Stimulated activated naive B cell treated with anti-CD40 and anti-IgM and Interleukin-4, amounts not matched to agents 10 μg/mL and 1 μg/mL and 100 μg/mL, for 72 hours (primary cell): ENCODE measurements at regions not wholly inside any gene's neighbourhood (a gene's known extent, or its start where the extent isn't known, plus 50 kb on each side); places are given as distances from the start of the nearest gene placed in this dataset.

Experiments
- ATAC-seq, 2 donors: fragments of 150-1000 bp; cut with Tn5 transposase; replicated peaks; 2 replicates each; pipeline ENCODE4 v1.10.0; 2021; ENCODE audit warnings: moderate library complexity in 1 of 2
- DNase-seq: peaks from one replicate; pipeline ENCODE4 v3.0.0; 2021
- H3K27ac Mint-ChIP-seq: one replicate; pipeline ENCODE4 v1.8.0; 2022; ENCODE audit warnings: mild to moderate bottlenecking, mixed read lengths
- H3K27me3 Mint-ChIP-seq, 2 donors: one replicate each; pipeline ENCODE4 v1.8.0; 2022; ENCODE audit warnings: mixed read lengths in 2 of 2
- H3K36me3 Mint-ChIP-seq, 2 donors: one replicate each; pipeline ENCODE4 v1.8.0; 2022; ENCODE audit warnings: mixed read lengths in 2 of 2, mild to moderate bottlenecking in 1 of 2
- H3K4me1 Mint-ChIP-seq, 2 donors: one replicate each; pipeline ENCODE4 v1.8.0; 2022; ENCODE audit warnings: mixed read lengths in 2 of 2, mild to moderate bottlenecking in 1 of 2
- H3K4me3 Mint-ChIP-seq, 2 donors: one replicate each; pipeline ENCODE4 v1.8.0; 2022; ENCODE audit warnings: mild to moderate bottlenecking in 2 of 2, mixed read lengths in 2 of 2, moderate library complexity in 1 of 2
- H3K9me3 Mint-ChIP-seq, 2 donors: one replicate each; pipeline ENCODE4 v1.8.0; 2022; ENCODE audit warnings: mixed read lengths in 2 of 2, mild to moderate bottlenecking in 1 of 2

DNA sequence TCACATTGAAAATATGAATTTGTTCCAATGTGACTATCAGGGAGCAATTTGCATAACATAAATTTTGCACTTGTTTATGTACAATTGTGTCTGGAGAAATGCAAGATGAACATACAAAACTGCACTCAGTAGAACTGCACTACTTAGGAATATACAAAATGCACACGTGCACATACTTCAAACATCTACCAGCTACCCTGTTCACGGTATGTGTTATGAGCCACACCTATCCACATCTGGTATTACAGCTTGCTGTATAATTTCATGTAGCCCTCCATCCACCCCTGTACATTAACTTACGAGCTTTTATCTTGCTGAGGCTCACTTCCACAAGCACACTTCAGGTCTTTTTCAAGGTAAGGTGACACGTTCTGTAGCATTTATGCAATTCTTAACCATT, 373.5 kb upstream of the ZEB2 start:
- DNase-seq: no peak
- Mint-ChIP-seq H3K4me3 (no peak overlapping the region), H3K9me3 (no peaks in the 10 kb centered on the region), H3K27ac (no peak overlapping the region), H3K27me3 (no peaks in the 10 kb centered on the region), H3K36me3 (no peaks in the 10 kb centered on the region), H3K4me1 (no peaks in the 10 kb centered on the region)
- no peak for ATAC-seq

GRCh38 chr2:144890828-144891227, 370.9 kb upstream of the ZEB2 start:
- no peak overlapping the region for H3K4me3 Mint-ChIP-seq
- DNase-seq: no peak
- no peak overlapping the region for H3K27ac Mint-ChIP-seq
- no peaks in the 10 kb centered on the region for H3K4me1 Mint-ChIP-seq
- H3K9me3 Mint-ChIP-seq: no peaks in the 10 kb centered on the region
- ATAC-seq: peak; percentile 68 to 70
- no peaks in the 10 kb centered on the region for H3K27me3 Mint-ChIP-seq
- H3K36me3 Mint-ChIP-seq: no peaks in the 10 kb centered on the region

- Mint-ChIP-seq H3K36me3 (no peaks in the 10 kb centered on the region), H3K27ac (no peak overlapping the region), H3K4me1 (no peaks in the 10 kb centered on the region), H3K27me3 (no peaks in the 10 kb centered on the region), H3K4me3 (no peak overlapping the region), H3K9me3 (no peaks in the 10 kb centered on the region)
- DNase-seq (no peak), ATAC-seq (no peak)
Measured at GRCh38 chr2:144889348-144889747, 369.4 kb upstream of the ZEB2 start.

- H3K4me1 Mint-ChIP-seq: no peaks in the 10 kb centered on the region
- H3K4me3 Mint-ChIP-seq: no peak overlapping the region
Measured at GRCh38 chr2:144886862-144887261, 366.9 kb upstream of the ZEB2 start.

DNA sequence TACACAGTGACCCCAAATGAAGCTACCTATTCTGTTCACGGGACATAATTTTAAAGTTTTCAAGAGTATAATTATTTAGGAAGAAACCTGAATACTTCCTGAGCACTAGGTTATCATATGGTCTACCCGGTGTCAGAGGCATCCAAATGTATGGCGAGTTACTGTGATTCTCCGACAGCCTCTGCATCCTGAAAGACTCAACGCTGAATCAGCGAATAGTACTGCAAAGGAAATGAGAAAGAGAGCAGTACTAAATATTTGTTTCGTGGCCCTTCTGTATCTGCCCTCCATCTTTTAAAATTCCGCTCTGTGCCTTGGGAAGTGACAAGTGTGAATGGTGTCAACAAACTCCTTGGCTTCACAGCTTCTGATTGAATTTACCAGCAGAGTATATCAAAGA, 358.0 kb upstream of the ZEB2 start:
- DNase-seq: no peak
- no peak for ATAC-seq
- Mint-ChIP-seq H3K9me3 (no peaks in the 10 kb centered on the region), H3K27ac (no peak overlapping the region), H3K36me3 (no peaks in the 10 kb centered on the region), H3K4me3 (no peak overlapping the region), H3K27me3 (no peaks in the 10 kb centered on the region), H3K4me1 (peaks cover 0 to 7% of the 10 kb centered on the region in 2 donors)

More at GRCh38 chr2:144886862-144887261, 366.9 kb upstream of the ZEB2 start:
- no peak for ATAC-seq
- no peak for DNase-seq
- no peaks in the 10 kb centered on the region for H3K27me3 Mint-ChIP-seq
- no peaks in the 10 kb centered on the region for H3K36me3 Mint-ChIP-seq
- H3K27ac Mint-ChIP-seq: no peak overlapping the region
- no peaks in the 10 kb centered on the region for H3K9me3 Mint-ChIP-seq

GRCh38 chr2:144876013-144876412, 356.1 kb upstream of the ZEB2 start:
- DNase-seq: no peak
- Mint-ChIP-seq H3K36me3 (no peaks in the 10 kb centered on the region), H3K4me3 (no peak overlapping the region), H3K27me3 (no peaks in the 10 kb centered on the region), H3K9me3 (no peaks in the 10 kb centered on the region), H3K4me1 (peaks cover 0 to 7% of the 10 kb centered on the region in 2 donors), H3K27ac (no peak overlapping the region)
- ATAC-seq: no peak

DNA sequence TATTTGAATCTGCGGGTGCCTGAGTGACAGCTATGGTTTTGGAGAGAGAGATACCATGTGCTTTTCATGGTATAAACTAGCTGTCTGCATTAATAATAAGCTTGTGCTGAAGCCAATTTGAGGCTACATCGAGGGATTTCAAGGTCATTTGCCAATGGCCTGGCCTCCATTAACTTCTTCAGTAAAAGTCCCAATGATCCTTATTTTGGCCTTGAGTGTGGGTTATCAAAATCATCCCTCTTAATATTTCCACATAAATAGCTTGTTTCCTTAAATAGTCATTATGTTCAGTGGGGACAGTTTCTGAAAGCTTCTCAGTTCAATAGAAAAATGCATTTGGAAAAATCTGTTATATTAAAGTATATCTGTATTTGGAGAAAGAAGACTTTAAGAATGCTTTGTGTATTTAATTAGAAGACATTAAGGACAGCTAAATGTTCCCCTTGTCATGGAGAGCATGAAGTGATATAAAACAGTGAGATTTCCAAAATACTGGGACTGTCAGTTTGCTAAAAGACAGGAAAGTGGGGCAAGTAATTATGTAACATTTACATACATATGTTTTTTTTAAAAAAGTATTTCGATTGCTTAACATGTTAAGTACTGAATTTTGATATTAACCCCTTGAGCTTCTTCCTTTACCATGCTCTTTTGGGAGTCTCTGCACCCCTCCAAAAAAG, 355.5 kb upstream of the ZEB2 start:
- DNase-seq (no peak), ATAC-seq (no peak)
- Mint-ChIP-seq H3K4me1 (peaks cover 0 to 7% of the 10 kb centered on the region in 2 donors), H3K27ac (no peak overlapping the region), H3K27me3 (no peaks in the 10 kb centered on the region), H3K9me3 (no peaks in the 10 kb centered on the region), H3K36me3 (no peaks in the 10 kb centered on the region), H3K4me3 (no peak overlapping the region)

GRCh38 chr2:144865670-144866069, 345.8 kb upstream of the ZEB2 start:
- no peak overlapping the region for H3K4me3 Mint-ChIP-seq
- H3K9me3 Mint-ChIP-seq: no peaks in the 10 kb centered on the region
- no peak for DNase-seq
- H3K4me1 Mint-ChIP-seq: no peaks in the 10 kb centered on the region
- no peaks in the 10 kb centered on the region for H3K27me3 Mint-ChIP-seq
- H3K27ac Mint-ChIP-seq: no peak overlapping the region
- no peaks in the 10 kb centered on the region for H3K36me3 Mint-ChIP-seq
- no peak for ATAC-seq

DNA sequence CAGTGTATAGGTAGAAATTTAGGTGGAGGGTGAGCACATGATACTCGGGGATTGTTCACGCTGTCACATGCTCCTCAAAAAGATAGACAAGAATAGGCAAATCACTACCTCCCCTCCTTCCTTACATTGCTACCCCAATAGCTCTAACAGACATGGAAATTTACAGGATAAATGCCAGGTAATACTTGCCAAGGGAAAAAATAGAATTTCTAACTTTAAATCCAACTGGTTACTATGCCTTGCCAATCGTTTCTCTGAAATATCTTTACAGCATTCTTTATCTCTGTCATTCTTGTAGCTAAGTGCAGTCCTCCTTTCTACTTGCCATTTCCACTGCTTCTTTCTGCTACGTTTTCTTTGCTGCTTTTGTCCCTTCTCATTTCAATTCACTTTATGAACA, 339.8 kb upstream of the ZEB2 start:
- ATAC-seq (no peak), DNase-seq (no peak)
- no peak overlapping the region for H3K27ac Mint-ChIP-seq
- no peak overlapping the region for H3K4me3 Mint-ChIP-seq
- no peaks in the 10 kb centered on the region for H3K4me1 Mint-ChIP-seq
- no peaks in the 10 kb centered on the region for H3K27me3 Mint-ChIP-seq
- H3K9me3 Mint-ChIP-seq: peaks cover 0 to 3% of the 10 kb centered on the region in 2 donors
- H3K36me3 Mint-ChIP-seq: no peaks in the 10 kb centered on the region

DNA sequence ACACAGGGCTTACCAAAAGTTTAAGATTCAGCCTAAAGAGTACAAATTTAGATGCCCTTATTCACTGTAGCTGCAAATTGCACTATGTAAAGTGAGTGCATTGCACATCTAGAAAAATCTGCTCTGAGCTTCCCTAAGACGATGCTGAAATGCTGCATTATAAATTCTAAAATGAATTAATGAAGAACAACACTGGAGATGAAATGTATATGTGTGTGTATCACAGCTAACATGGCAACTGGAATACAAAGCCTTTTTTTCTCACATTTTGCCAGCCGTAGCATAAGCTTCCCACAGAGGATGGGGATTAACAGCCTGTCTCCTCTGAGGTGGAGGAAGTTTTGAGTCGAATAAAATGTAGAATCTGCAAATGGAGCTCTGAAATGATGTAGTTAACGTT, 338.3 kb upstream of the ZEB2 start:
- no peaks in the 10 kb centered on the region for H3K4me1 Mint-ChIP-seq

GRCh38 chr2:144854596-144854995, 334.7 kb upstream of the ZEB2 start:
- Mint-ChIP-seq H3K27me3 (no peaks in the 10 kb centered on the region), H3K9me3 (peaks cover 4 to 7% of the 10 kb centered on the region in 2 donors), H3K36me3 (no peaks in the 10 kb centered on the region), H3K27ac (no peak overlapping the region), H3K4me1 (peaks cover 0 to 3% of the 10 kb centered on the region in 2 donors), H3K4me3 (no peak overlapping the region)
- DNase-seq (no peak), ATAC-seq (no peak)

More for the DNA sequence above, 338.3 kb upstream of the ZEB2 start:
- DNase-seq: no peak
- Mint-ChIP-seq H3K27ac (no peak overlapping the region), H3K4me3 (no peak overlapping the region), H3K27me3 (no peaks in the 10 kb centered on the region), H3K9me3 (peaks cover 4 to 7% of the 10 kb centered on the region in 2 donors), H3K36me3 (no peaks in the 10 kb centered on the region)
- ATAC-seq: no peak

GRCh38 chr2:144849612-144850011, 329.7 kb upstream of the ZEB2 start:
- Mint-ChIP-seq H3K9me3 (peaks cover 4% of the 10 kb centered on the region in 2 donors), H3K4me3 (no peak overlapping the region), H3K4me1 (peaks cover 0 to 3% of the 10 kb centered on the region in 2 donors), H3K27me3 (no peaks in the 10 kb centered on the region), H3K27ac (no peak overlapping the region), H3K36me3 (no peaks in the 10 kb centered on the region)
- ATAC-seq (no peak), DNase-seq (no peak)

DNA sequence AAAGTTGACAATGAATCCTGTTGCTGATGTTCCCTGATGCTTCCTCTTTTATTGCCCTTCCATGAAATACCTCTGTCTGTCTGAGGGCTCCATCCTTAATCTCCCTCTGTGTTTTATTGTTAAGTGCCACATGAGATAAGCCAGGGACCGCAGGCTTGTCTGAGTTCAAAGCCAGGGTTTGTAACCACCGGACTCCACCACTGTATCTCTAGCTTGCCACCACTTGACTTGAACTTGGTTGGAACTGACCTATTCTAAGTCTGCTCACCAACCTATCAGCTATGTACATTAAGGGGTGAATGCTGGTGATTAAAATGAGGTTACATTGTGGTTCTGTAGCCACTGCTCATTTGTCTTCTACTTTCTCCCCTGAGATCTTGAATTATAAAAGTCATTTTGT, 328.5 kb upstream of the ZEB2 start:
- no peaks in the 10 kb centered on the region for H3K9me3 Mint-ChIP-seq
- no peak for ATAC-seq

DNA sequence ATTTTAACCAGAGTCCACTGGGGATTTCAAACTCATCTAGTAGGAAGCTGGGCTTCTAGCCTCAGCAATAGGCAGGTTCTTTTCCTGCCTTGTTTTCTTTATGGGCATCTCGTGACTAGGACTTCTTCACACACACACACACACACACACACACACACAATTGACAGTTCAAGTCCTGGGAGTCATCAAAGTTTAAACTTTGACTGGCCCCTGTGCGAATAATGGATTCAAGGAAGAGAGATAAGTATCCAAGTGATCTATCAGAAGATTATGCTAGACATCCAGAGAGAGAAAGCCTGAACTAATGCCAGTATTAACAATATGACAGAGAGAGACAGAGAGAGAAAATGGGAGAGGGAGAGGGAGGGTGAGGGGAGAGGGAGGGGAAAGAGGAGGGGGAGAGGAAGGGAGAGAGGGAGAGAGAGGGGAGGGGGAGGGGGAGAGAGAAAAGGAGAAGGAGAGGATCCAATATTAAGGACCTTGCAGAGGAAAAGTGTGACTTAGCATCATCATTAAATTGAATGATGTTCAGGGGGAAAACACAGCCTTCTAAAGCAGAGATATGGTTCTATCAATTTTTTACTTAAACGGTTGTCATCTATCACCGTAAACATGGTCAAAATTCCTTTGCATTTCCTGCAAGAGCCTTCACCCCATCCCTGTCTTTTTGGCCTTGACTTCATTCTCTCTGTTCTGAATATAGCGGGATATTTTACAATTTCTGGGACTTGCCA, 327.6 kb upstream of the ZEB2 start:
- no peaks in the 10 kb centered on the region for H3K9me3 Mint-ChIP-seq
- ATAC-seq (no peak), DNase-seq (no peak)
- H3K27me3 Mint-ChIP-seq: no peaks in the 10 kb centered on the region
- H3K4me3 Mint-ChIP-seq: no peak overlapping the region
- H3K36me3 Mint-ChIP-seq: no peaks in the 10 kb centered on the region
- H3K4me1 Mint-ChIP-seq: peaks cover 0 to 3% of the 10 kb centered on the region in 2 donors
- no peak overlapping the region for H3K27ac Mint-ChIP-seq

More for the DNA sequence above, 328.5 kb upstream of the ZEB2 start:
- Mint-ChIP-seq H3K36me3 (no peaks in the 10 kb centered on the region), H3K27me3 (no peaks in the 10 kb centered on the region), H3K4me1 (peaks cover 0 to 3% of the 10 kb centered on the region in 2 donors), H3K27ac (no peak overlapping the region), H3K4me3 (no peak overlapping the region)
- no peak for DNase-seq

DNA sequence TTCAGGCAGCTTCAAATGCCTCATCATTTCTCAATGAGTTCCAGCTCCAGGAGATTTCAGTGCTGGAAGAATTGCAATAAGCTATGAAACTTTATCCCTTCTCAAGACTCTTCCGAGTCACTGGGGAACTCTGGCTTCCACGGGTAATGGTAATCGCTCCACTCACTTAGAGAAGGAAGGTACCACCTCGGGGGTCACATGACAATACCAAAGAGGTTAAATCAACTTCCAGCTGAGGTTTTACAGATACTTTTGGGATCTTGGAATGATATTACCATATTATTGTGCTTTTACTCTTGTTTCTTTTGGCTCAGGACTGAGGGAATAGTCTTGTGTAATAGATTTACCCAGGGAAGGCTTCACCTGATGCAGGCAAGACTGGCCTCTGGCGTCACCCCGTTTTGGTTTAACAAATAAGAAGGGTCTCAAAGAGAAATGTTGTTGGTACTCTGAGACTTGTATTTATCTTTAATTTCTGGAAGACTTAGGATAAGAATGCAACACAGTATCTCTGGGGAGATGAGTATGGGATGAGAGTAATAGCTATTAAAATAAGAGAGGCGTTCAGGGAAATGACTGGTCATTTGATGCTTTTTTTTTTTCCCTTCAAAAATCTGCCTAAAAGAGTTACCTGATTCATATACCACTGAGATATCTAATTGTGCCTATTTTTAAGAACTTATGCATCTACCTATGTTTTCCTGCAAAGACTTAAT, 316.9 kb upstream of the ZEB2 start:
- Mint-ChIP-seq H3K36me3 (no peaks in the 10 kb centered on the region), H3K4me3 (no peak overlapping the region), H3K4me1 (no peaks in the 10 kb centered on the region), H3K27ac (no peak overlapping the region), H3K27me3 (no peaks in the 10 kb centered on the region), H3K9me3 (no peaks in the 10 kb centered on the region)
- ATAC-seq (no peak), DNase-seq (no peak)
